Stimulated activated CD4-positive, alpha-beta T cell treated with anti-CD3 and anti-CD28 coated beads, TNF-alpha, amount 100 ng/mL, for 24 hours (primary cell): ENCODE measurements at regions not wholly inside any gene's neighbourhood (a gene's known extent, or its start where the extent isn't known, plus 50 kb on each side); places are given as distances from the start of the nearest gene placed in this dataset.

ENCODE experiments used
- DNase-seq, 3 experiments: peaks; one replicate each; pipeline ENCODE4 v3.0.0-alpha.2; 2020; ENCODE audit warnings: low read depth in 3 of 3

DNA sequence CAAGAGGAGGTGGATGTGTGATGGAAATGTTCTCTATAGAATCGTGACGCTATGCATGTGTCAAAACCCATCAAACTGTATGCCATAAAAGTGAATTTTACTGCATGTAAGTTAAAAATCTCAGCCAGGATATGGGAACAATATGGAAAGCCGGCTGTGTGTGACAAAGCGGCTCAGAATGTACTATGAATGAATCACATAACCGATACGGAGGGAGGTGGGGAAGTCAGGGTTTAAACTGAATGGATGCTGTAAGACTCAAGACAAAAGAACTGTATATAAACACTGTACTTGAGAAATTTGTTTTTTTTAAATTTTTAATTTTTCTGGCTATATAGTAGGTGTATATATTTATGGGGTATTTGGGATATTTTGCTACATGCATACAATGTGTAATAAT lies 111.6 kb upstream of the PDE4B start:
- DNase-seq: no peak

DNA sequence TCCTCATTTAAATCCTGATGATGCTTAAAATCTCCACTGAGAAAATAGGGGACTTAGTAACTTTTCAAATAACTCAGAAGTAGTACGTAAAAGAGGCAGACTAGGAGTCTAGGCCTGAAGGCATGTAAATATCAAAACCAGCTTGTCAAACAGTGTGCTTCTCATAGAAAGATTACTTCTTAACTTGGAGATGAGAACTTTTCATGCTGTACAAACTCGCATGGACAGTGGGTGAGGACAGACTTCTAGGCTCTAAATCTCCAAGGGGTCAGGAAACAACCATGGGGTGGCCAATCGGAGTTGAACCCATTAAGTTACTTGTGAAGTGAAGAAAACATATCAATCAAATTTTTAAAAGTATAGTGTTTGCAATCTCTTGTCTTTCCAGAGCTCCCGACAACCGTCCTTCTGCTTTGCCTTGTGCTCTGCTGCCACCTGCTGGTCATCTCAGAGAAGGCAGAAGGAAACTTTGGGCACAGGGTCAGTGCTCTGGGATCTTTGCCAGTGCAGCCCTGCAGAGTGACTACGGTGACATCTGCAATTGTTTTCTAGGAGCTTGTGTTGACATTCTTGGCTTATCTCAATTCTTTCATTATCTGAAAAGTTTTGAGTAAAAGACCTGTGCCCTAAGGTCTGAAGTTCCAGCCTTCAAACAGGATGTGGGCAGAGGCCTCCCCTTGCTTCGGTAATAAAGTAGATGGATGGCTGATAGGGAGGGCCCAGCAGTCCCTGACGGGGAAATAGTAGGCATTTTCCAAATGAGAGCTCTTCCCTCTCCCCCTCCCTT lies 105.1 kb upstream of the PDE4B start:
- DNase-seq: peak; percentile 60 to 76 (median 72)

DNA sequence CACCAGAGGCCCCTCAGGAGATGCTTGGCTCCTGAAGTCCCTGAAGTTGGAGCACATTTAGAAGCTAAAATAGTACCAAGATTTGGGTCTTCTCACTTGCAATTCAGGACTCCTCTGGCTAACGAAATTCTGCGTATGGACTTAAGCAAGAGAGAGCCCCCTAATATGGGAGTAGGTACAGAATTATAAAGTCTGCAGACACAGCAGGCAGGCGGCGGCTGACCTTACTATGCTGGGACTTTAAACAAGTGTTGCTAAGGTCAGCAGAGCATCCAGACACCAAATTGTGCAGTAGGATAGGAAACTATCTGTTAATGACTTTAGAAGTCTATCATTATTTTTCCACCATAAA lies 104.5 kb upstream of the PDE4B start:
- DNase-seq: no peak

DNA sequence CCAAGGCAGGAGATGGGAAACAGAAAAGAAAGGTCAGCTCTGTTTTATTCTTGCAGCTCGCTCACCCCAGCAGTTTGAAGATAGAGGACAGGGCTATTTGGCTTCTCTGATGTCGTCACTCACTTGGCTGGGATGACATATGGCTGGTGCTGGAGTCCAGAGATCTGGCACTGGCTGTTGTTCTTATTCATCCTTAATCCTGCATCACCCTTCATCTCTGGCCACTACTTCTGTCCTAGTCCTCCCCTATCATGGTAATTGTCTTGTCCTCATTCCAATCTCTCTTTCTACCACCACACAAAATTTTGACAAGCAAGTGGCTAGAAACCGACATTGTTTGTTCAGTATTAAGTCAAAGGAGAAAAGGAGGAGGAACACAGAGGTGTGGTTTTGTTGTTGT lies 103.8 kb upstream of the PDE4B start:
- no peak for DNase-seq

DNA sequence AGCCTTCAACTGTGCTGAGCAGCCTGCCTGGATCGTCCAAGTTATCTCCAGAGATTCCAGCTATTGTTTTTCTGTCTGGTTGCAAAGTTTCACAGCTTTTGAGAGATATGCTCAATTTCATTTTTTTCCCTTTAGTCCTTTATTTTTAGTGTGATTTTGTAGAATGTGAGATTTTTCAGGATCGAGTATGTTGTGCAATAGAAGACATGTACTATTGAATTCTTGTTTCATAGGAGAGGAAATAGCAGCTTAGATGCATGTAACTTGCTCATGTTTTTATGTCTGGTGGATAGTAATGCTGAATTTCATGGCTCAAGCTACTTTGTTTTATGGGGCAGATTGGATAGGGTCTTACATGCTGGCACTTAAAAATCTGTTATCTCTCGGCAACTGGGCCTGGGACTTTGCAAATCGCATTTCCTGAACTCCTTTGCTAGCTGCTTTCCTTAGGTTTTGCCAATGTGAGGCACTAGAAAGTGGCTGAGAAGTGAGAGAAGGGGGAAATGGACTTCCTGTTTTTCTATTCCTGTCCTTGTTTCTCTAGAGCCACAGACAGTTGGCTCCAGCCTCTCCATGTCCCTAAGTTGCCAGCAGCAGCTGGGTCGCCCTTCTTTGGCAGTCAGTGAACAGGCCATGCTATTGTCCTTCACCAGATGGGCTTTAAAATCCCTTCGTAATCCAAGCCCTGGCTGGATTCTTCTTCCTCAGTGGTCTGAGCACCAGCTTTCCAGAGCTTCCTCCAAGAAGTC lies 101.4 kb upstream of the PDE4B start:
- DNase-seq: no peak

DNA sequence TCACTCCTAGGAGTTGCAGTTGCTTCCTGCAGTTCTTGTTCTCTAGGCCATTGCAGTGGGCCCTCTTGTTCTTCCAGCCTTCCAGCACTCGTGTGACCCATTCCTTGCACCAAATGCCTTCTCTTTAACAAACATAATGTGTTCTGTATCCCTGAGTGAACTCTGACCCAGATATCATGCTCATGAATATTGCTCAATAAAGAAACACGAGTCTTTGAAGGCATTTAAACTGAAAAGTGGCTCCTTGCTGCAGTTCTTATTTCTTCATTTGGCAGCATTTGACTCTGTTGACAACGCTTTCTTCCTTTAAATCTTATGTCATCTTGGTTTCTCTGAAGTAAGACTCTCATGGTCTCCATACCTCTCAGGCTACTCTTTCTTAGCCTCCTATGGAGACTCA lies 100.7 kb upstream of the PDE4B start:
- DNase-seq: no peak

DNA sequence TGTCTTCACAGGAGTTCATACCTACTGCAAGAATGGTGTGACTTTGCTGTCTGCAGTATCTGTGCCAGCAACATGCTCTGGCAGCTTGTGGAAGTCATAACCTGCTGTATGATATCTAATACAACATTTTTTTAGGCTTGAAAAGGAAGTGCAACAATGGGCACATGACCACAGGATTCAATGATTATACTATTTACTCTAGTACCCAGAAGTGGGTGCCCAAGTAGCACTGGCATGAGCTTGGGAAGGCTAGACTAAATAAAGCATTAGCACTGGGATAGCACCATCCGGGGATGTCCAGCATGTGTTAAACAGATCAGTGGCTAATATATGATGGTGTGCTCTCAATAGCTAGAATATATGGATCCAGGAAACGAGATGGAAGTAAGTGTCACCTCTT lies 98.6 kb upstream of the PDE4B start:
- DNase-seq: no peak

DNA sequence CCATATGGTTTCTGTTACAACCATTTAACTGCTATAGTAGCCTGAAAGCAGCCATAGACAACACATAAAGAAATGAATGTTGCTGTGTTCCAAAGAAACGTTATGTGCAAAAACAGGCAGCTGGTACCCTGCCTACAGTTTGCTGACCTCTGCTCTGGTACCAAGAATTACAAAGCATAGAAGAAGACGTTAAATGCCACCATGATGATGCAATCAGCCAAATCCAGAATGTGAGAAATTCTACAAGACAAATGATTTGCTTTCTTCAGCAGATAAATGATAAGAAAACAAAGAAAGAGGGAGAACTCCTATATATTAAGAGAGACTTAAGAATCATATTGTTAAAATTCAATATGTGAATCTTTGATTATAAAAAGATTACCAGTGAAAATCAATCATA lies 97.8 kb upstream of the PDE4B start:
- DNase-seq: no peak

DNA sequence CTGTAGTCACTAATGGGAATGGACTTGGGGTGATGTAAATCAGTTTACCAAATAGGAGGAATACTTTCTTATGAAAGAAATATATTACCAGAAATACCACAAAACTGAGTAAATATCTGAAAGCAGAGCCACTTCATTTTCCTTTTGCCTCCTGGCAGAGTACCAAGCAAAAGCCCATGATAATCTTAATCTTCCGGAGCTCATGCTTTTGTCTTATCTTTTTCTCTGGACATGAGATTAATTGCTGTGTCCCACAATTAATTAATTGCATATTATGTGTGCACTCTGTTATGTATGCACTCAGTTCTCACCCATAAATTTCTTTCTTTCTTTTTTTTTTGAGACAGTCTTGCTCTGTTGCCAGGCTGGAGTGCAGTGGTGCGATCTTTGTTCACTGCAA lies 94.1 kb upstream of the PDE4B start:
- no peak for DNase-seq

DNA sequence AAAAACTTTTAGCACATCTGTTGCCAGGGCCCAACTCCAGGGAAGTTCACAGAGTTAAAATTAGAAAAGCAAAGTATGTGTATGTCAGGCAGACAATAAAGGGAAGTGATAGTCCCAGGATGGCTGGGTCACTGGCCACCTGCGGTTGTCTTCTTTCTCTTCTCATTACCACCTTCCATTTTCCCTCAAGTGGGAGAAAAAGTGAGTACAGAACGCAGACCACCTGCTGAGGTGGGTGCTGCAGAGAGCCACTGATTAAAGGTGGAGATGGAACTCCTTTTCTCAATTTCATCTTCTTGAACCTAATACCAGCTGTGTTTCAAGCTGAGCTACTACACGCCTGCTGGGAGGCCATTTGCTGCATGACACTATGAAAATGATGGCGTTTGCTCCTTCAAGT lies 88.8 kb upstream of the PDE4B start:
- no peak for DNase-seq

DNA sequence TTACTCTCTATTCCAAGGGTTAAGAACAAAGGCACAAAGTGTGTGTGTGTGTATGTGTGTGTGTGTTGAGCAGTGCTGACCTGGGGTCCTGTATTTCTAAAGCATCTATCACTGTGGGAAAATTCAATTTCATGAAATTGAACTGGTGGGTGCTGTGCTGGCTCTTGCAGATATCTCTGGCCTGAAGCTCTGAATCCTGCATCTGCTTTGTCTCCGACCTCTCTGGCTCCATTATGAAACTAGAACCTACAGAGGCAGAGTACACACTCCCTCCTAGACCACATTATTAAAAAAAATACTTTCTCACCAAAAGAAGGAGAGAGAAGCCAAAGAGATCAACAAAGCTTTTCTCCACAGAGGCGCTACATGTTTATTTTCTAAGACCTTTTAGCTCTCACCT lies 88.4 kb upstream of the PDE4B start:
- no peak for DNase-seq

DNA sequence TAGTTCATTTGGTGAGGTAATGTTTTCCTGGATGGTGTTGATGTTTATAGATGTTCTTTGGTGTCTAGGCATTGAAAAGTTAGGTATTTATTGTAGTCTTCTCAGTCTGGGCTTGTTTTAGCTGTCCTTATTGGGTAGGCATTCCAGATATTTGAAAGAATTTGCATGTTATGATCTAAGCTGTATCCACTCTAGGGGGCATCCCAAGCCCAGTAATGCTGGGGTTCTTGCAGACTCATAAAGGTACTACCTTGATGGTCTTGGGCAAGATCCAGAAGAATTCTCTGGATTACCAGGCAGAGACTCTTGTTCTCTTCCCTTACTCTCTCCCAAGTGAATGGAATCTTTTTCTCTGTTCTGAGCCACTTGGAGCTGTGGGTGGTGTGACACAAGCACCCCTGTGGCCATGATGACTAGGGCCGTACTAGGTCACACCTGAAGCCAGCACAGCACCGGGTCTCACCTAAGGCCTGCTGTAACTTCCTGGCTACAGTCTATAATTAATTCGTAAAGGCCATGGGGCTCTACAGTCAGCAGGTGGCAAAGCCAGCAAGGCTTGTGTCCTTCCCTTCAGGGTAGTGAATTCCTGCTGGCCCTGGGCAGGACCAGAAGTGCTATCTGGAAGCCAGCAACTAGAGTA lies 74.8 kb upstream of the PDE4B start:
- no peak for DNase-seq

DNA sequence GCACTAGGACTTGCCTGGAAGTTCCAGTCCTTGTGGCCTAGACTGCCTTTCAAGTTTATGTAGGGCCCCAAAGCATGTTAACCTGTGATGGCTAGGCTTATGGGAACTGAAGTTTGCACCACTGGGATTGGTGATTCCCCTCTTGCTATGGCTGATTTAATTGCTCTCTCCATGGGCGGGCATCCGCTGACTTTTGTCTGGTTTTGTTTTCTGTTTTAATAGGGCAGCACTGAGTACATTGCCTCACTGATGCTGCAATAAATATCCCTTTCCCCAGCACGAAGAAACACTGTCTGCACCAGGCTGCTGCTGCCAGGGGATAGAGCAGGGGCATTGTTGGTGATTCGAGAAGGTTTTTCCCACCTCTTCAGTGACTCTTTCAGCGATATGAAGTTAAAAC lies 73.3 kb upstream of the PDE4B start:
- DNase-seq: no peak

DNA sequence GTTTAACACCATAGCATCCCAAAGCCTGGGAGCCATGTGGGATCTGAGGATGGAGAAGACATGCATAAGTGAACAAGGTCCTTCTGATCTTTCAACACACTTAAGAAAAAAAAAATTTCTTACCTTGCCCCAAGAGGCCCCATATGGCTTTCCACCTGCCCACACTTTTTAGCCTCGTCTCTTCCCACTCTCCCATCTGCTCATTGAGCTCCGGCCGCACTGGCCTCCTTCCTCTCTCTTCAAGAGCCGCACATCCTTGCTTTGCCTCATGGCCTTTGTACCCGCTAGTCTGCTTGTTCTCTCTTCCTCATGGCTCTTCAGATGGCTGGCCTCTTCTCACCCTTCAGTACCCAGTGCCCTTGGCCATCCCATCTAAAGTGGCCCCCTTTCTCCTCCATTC lies 70.2 kb upstream of the PDE4B start:
- no peak for DNase-seq

DNA sequence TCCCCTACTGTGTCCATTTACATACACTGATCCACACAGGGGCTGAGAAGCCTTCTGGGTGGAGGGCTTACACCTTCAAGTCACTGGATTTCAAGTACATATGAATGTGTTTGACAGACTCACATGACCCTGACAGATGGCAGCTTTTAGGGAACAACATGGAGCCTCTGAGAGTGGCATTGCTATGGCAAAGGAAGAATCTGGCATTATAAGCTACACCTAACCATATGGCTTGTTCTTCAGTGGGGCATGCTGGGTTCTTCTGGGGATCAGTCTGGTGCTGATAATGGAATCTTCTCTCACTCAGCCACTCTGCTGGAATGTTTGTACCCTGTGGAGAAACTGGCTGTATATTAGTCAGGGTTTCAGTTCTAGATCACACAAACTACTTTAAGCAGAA lies 68.5 kb upstream of the PDE4B start:
- DNase-seq: no peak

DNA sequence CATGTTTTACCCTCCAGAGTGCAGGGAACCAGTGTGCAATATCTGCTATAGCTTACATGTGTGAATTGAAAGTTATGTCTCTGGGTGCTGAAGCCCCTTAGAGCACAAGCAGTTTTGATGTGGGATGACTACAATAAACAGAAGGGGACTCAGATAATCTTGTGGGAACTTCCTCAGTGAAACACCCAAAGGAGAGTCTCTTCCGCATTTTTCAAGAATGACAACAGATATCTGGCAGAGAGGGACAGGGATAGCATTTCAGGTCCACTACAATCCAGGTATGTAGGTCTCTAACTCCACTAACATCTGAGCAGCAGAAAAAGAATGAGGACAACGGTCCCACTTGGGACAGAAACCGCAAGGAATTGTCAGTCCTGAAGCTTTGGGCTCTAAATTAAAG lies 67.6 kb upstream of the PDE4B start:
- DNase-seq: no peak

DNA sequence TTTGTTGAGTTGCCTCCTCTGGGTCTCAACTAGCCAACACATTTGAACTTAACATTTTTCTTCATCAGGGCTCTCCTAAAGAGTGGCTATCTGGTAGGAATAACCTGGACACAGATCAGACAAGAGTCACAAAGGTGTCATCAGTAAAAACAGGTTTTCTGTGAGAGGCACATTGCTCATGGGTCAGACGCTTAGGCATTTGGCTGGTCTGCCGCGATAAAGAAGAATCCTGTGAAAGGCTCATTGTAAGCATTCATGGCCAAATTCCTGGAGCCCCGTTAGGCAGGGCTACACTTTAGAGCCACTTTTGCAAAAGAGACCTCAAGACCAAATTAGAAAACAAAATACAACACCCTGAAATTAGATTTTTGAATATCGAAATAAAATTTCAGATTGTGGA lies 64.2 kb upstream of the PDE4B start:
- DNase-seq: no peak

DNA sequence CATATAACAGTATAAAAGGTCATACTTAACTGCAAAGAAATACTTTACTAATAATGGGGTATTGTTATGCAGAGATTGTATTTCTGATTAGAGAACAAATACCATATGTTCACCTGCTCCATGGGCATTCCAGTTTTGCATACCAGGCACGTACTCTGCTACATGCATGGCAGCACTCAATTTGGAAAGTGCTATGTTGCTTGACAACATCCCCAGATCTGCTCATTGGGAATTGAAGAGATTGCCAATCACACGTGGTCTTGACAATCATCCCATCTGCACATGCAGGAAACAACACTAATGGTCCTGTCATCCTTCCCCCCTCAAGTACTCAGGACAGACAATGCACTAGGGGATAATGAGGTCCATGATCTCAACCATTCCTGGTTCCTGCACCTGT lies 63.4 kb upstream of the PDE4B start:
- DNase-seq: no peak

DNA sequence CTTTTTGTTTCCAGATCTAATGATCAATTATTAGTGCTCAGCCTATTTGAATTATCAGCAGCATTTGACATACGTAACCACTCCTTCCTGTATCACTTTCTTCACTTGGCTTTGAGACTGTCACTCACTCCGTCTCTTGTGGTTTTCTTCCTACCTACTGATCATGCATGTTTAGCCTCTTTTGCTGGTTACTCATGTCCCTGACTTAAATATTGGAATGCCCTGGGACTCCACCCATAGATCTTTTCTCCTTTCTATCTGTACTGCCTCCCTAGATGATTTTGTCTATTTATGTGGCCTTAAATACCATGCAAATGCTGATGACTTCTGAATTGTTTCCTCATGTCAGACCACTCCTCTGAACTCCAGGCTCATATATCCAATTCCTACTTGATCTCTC lies 57.7 kb upstream of the PDE4B start:
- no peak for DNase-seq

DNA sequence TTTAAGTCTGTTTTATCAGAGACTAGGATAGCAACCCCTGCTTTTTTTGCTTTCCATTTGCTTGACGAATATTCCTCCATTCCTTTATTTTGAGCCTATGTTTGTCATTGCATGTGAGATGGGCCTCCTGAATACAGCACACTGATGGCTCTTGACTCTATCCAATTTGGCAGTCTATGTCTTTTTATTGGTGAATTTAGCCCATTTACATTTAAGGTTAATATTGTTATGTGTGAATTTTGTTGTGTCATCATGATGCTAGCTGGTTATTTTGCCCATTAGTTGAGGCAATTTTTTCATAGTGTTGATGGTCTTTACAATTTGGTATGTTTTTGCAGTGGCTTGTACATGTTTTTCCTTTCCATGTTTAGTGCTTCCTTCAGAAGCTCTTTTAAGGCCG lies 50.7 kb upstream of the PDE4B start:
- DNase-seq: no peak
